Fibroblast of lung (primary cell): ENCODE measurements at regions not wholly inside any gene's neighbourhood (a gene's known extent, or its start where the extent isn't known, plus 50 kb on each side); places are given as distances from the start of the nearest gene placed in this dataset.

Source experiments
- DNase-seq, 2 donors: peaks; one replicate each; pipeline versions ENCODE4 v3.0.0 to v3.0.0-alpha.2; 2010; ENCODE audit warnings: low read depth in 2 of 2
- H2AFZ ChIP-seq: 2 replicates; pipeline ENCODE4 v1.5.1; 2012; ENCODE audit warnings: low read length, control low read depth, inconsistent platforms
- H3K27ac ChIP-seq: 2 replicates; pipeline ENCODE4 v1.5.1; 2011; ENCODE audit warnings: low read length, control low read depth; ENCODE audit not compliant: insufficient read depth
- H3K27me3 ChIP-seq: 2 replicates; pipeline ENCODE4 v1.5.1; 2011; ENCODE audit warnings: mild to moderate bottlenecking, low read length; ENCODE audit not compliant: control insufficient read depth, insufficient read depth
- H3K36me3 ChIP-seq: 2 replicates; pipeline ENCODE4 v1.5.1; 2011; ENCODE audit warnings: low read length; ENCODE audit not compliant: control insufficient read depth, insufficient read depth
- H3K4me1 ChIP-seq: 2 replicates; pipeline ENCODE4 v1.5.1; 2011; ENCODE audit warnings: low read length; ENCODE audit not compliant: control insufficient read depth, insufficient read depth; ENCODE audit errors: extremely low read depth
- H3K4me2 ChIP-seq: 2 replicates; pipeline ENCODE4 v1.5.1; 2011; ENCODE audit warnings: low read length, control low read depth; ENCODE audit not compliant: insufficient read depth; ENCODE audit errors: extremely low read depth
- H3K4me3 ChIP-seq, 4 experiments: fragments of 200-600 bp in 1 of 4; sonication (generic) in 1 of 4; replicated peaks in 1 of 4; 2 replicates each; pipeline ENCODE4 v1.5.1; 2011 to 2016; ENCODE audit warnings: low read length in 4 of 4, low read depth in 3 of 4, mild to moderate bottlenecking in 3 of 4, control low read depth in 2 of 4, inconsistent platforms in 1 of 4, mixed read lengths in 1 of 4; ENCODE audit not compliant: insufficient read depth in 1 of 4; ENCODE audit errors: control extremely low read depth in 1 of 4
- H3K79me2 ChIP-seq: 2 replicates; pipeline ENCODE4 v1.5.1; 2012; ENCODE audit warnings: mild to moderate bottlenecking, low read length, inconsistent platforms; ENCODE audit not compliant: control insufficient read depth, insufficient read depth
- H3K9ac ChIP-seq: 2 replicates; pipeline ENCODE4 v1.5.1; 2011; ENCODE audit warnings: mild to moderate bottlenecking, low read length, control low read depth; ENCODE audit not compliant: insufficient read depth
- H3K9me3 ChIP-seq: 2 replicates; pipeline ENCODE4 v1.5.1; 2012; ENCODE audit warnings: low read depth, low read length; ENCODE audit not compliant: control insufficient read depth, insufficient read depth
- H4K20me1 ChIP-seq: 2 replicates; pipeline ENCODE4 v1.5.1; 2011; ENCODE audit warnings: low read length; ENCODE audit not compliant: control insufficient read depth, insufficient read depth; ENCODE audit errors: extremely low read depth
- CTCF ChIP-seq, 2 donors: IDR thresholded peaks in 1 of 2; conservative IDR thresholded peaks in 1 of 2; 1 replicate in 1 of 2; 2 replicates in 1 of 2; pipeline ENCODE4 v1.5.1; 2011 to 2012; ENCODE audit warnings: low read length in 2 of 2, control low read depth in 1 of 2, inconsistent platforms in 1 of 2, low read depth in 1 of 2, mild to moderate bottlenecking in 1 of 2
- EZH2 ChIP-seq: IDR thresholded peaks from 2 replicates; pipeline ENCODE4 v1.5.1; 2012; ENCODE audit warnings: low read length, control low read depth, mild to moderate bottlenecking; ENCODE audit errors: missing control alignments

GRCh38 chr16:85259115-85259831, 147.0 kb upstream of the CIBAR2 start:
- Histone ChIP-seq H3K9me3 (no peaks in the 10 kb centered on the region), H3K79me2 (no peaks in the 10 kb centered on the region), H4K20me1 (no peaks in the 10 kb centered on the region), H3K4me2 (no peak overlapping the region), H3K9ac (no peak overlapping the region), H3K27ac (no peak overlapping the region), H3K36me3 (no peaks in the 10 kb centered on the region), H3K4me3 (no peak overlapping the region), H3K27me3 (no peaks in the 10 kb centered on the region), H2AFZ (no peak overlapping the region), H3K4me1 (no peaks in the 10 kb centered on the region)
- TF ChIP-seq CTCF (conservative IDR thresholded peaks at IDR 0.05 in 1 of 2, IDR thresholded peaks at IDR 0.05 in 1 of 2; ENCODE audit: low read depth in 1 of 2, low read length in 2 of 2) (no peak), EZH2 (no peak)
- no peak for DNase-seq

- Histone ChIP-seq H3K9ac (no peak overlapping the region), H2AFZ (no peak overlapping the region), H4K20me1 (no peaks in the 10 kb centered on the region), H3K4me3 (no peak overlapping the region), H3K4me1 (no peaks in the 10 kb centered on the region), H3K27me3 (no peaks in the 10 kb centered on the region), H3K79me2 (no peaks in the 10 kb centered on the region), H3K9me3 (no peaks in the 10 kb centered on the region), H3K27ac (no peak overlapping the region), H3K36me3 (no peaks in the 10 kb centered on the region), H3K4me2 (no peak overlapping the region)
- TF ChIP-seq EZH2 (no peak), CTCF (conservative IDR thresholded peaks at IDR 0.05 in 1 of 2, IDR thresholded peaks at IDR 0.05 in 1 of 2; ENCODE audit: low read depth in 1 of 2, low read length in 2 of 2) (no peak)
- no peak for DNase-seq
Measured at GRCh38 chr16:85259832-85260167, 147.5 kb upstream of the CIBAR2 start.

GRCh38 chr16:85261204-85261603, 148.9 kb upstream of the CIBAR2 start:
- Histone ChIP-seq H3K4me3 (no peak overlapping the region), H3K27ac (no peak overlapping the region), H3K36me3 (no peaks in the 10 kb centered on the region), H3K27me3 (no peaks in the 10 kb centered on the region), H4K20me1 (no peaks in the 10 kb centered on the region), H2AFZ (no peak overlapping the region), H3K9ac (no peak overlapping the region), H3K4me2 (no peak overlapping the region), H3K79me2 (no peaks in the 10 kb centered on the region), H3K4me1 (no peaks in the 10 kb centered on the region), H3K9me3 (no peaks in the 10 kb centered on the region)
- DNase-seq = no peak
- TF ChIP-seq CTCF (conservative IDR thresholded peaks at IDR 0.05 in 1 of 2, IDR thresholded peaks at IDR 0.05 in 1 of 2; ENCODE audit: low read depth in 1 of 2, low read length in 2 of 2) (no peak), EZH2 (no peak)
